OCI-LY1 (cell line): ENCODE measurements at regions not wholly inside any gene's neighbourhood (a gene's known extent, or its start where the extent isn't known, plus 50 kb on each side); places are given as distances from the start of the nearest gene placed in this dataset.

Experiments used
- H2AFZ ChIP-seq: fragments of 200-600 bp; sonication (generic), shearing (Covaris generic); 2 replicates; pipeline ENCODE4 v1.6.0; 2014; ENCODE audit warnings: antibody characterized with exemption, mild to moderate bottlenecking, low read length
- H3F3A ChIP-seq: fragments of 200-600 bp; sonication (generic), shearing (Covaris generic); 2 replicates; pipeline ENCODE4 v1.6.0; 2014; ENCODE audit warnings: mild to moderate bottlenecking, antibody characterized with exemption, low read length, moderate library complexity; ENCODE audit not compliant: insufficient read depth
- H3K27ac ChIP-seq: fragments of 200-600 bp; sonication (generic); 2 replicates; pipeline ENCODE4 v1.5.1; 2014; ENCODE audit warnings: low read length, mixed run types, mild to moderate bottlenecking, low read depth; ENCODE audit not compliant: poor library complexity, severe bottlenecking
- H3K27me3 ChIP-seq: fragments of 200-600 bp; sonication (generic); 2 replicates; pipeline ENCODE4 v1.6.0; 2014; ENCODE audit warnings: antibody characterized with exemption, mild to moderate bottlenecking, low read length, moderate library complexity; ENCODE audit not compliant: insufficient read depth
- H3K36me3 ChIP-seq: fragments of 200-600 bp; sonication (generic); 2 replicates; pipeline ENCODE4 v1.6.1; 2014; ENCODE audit warnings: mild to moderate bottlenecking, antibody characterized with exemption, low read length, moderate library complexity, mixed read lengths; ENCODE audit not compliant: insufficient read depth
- H3K4me1 ChIP-seq: fragments of 200-600 bp; sonication (generic); 2 replicates; pipeline ENCODE4 v1.5.1; 2014; ENCODE audit warnings: mild to moderate bottlenecking, low read length, moderate library complexity; ENCODE audit not compliant: insufficient read depth, severe bottlenecking
- H3K4me2 ChIP-seq: fragments of 200-600 bp; sonication (generic), shearing (Covaris generic); 2 replicates; pipeline ENCODE4 v1.6.1; 2014; ENCODE audit warnings: low read length
- H3K4me3 ChIP-seq: fragments of 200-600 bp; sonication (generic); 2 replicates; pipeline ENCODE4 v1.5.1; 2014; ENCODE audit warnings: low read length, low read depth, mild to moderate bottlenecking, mixed read lengths; ENCODE audit not compliant: poor library complexity, severe bottlenecking
- H3K79me2 ChIP-seq: fragments of 200-600 bp; shearing (Covaris generic); 2 replicates; pipeline ENCODE4 v1.6.1; 2016; ENCODE audit warnings: mixed run types, low read length, mixed read lengths; ENCODE audit not compliant: insufficient read depth
- H3K9ac ChIP-seq: fragments of 200-600 bp; sonication (generic), shearing (Covaris generic); 2 replicates; pipeline ENCODE4 v1.6.1; 2014; ENCODE audit warnings: mild to moderate bottlenecking, low read length, mixed read lengths
- H3K9me2 ChIP-seq: fragments of 200-600 bp; sonication (generic), shearing (Covaris generic); 2 replicates; pipeline ENCODE4 v1.6.1; 2014; ENCODE audit warnings: low read depth, mild to moderate bottlenecking, low read length, mixed read lengths
- H3K9me3 ChIP-seq: fragments of 200-600 bp; shearing (Covaris generic); 2 replicates; pipeline ENCODE4 v1.6.1; 2014; ENCODE audit warnings: low read length, mixed read lengths
- H4K20me1 ChIP-seq: fragments of 200-600 bp; sonication (generic), shearing (Covaris generic); 2 replicates; pipeline ENCODE4 v1.6.0; 2016; ENCODE audit warnings: mild to moderate bottlenecking, low read length; ENCODE audit not compliant: insufficient read depth
- EZH2 ChIP-seq: fragments of 200-600 bp; sonication (generic), shearing (Covaris generic); IDR thresholded peaks from 2 replicates; pipeline ENCODE4 v1.8.0; 2017; ENCODE audit warnings: borderline replicate concordance, mixed run types, mild to moderate bottlenecking, antibody characterized with exemption, low read length, moderate library complexity, mixed read lengths
- TF ChIP-seq, protein P1 (sequence below): fragments of 200-600 bp; sonication (generic), shearing (Covaris generic); IDR thresholded peaks from 2 replicates; pipeline ENCODE4 v1.5.1; 2017; ENCODE audit warnings: mild to moderate bottlenecking, antibody characterized with exemption, low read length, moderate library complexity, mixed read lengths

DNA sequence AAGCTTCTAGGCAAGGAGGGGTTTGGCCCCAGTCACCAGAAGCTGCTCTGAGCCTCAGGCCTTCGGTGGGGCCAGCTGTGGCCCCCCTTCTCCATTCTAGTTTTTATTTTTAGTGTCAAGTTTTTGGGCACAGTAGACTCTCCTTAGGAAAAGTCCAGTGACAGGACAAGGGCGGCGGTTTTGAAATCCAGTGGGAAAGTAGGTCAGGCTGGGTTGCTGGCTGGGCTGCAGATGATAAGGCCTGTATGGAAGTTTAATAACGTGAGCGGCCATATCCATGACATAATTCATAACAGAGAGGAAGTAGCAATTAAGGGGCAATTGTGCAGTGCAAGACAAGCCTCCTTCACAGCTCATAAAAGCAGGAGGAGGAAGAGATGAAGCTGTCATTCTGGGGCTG, 87.1 kb upstream of the ZNF716 start:
- no peaks in the 10 kb centered on the region; the same call in 1 of the 2 replicates for H3K9me3 ChIP-seq
- TF ChIP-seq, protein P1, sequence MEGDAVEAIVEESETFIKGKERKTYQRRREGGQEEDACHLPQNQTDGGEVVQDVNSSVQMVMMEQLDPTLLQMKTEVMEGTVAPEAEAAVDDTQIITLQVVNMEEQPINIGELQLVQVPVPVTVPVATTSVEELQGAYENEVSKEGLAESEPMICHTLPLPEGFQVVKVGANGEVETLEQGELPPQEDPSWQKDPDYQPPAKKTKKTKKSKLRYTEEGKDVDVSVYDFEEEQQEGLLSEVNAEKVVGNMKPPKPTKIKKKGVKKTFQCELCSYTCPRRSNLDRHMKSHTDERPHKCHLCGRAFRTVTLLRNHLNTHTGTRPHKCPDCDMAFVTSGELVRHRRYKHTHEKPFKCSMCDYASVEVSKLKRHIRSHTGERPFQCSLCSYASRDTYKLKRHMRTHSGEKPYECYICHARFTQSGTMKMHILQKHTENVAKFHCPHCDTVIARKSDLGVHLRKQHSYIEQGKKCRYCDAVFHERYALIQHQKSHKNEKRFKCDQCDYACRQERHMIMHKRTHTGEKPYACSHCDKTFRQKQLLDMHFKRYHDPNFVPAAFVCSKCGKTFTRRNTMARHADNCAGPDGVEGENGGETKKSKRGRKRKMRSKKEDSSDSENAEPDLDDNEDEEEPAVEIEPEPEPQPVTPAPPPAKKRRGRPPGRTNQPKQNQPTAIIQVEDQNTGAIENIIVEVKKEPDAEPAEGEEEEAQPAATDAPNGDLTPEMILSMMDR = no peak
- TF ChIP-seq EZH2 = no peak

DNA sequence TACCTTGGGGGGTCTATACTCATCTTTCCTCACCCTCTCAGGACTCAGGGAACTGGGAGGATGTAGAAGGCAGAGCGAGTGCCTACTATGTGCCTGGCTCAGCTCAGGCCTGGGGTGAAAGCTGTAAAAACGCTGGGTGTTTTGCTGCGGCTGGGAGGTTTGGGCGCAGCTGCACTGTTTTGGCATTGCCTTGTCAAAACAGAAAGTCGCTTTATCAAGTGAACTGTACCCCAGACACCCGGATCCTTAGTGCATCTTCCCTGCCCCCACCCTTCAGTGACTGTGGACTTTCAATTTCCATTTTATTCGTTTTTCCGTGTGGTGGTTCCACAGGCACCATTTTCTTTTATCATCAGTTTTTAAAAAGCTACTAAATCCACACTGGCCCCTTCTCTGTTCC, 86.7 kb upstream of the ZNF716 start:
- H3K4me3 ChIP-seq = no peak overlapping the region
- no peak overlapping the region for H3K9ac ChIP-seq
- H3K9me2 ChIP-seq = no peaks in the 10 kb centered on the region
- H3F3A ChIP-seq = no peaks in the 10 kb centered on the region
- TF ChIP-seq EZH2 = no peak
- TF ChIP-seq, protein P1 = no peak
- no peak overlapping the region for H3K27ac ChIP-seq
- H3K4me1 ChIP-seq = no peaks in the 10 kb centered on the region
- H3K27me3 ChIP-seq = no peaks in the 10 kb centered on the region
- no peak overlapping the region for H2AFZ ChIP-seq
- no peaks in the 10 kb centered on the region for H3K36me3 ChIP-seq
- H3K9me3 ChIP-seq = no peaks in the 10 kb centered on the region; the same call in 1 of the 2 replicates
- no peaks in the 10 kb centered on the region for H4K20me1 ChIP-seq
- no peaks in the 10 kb centered on the region for H3K79me2 ChIP-seq
- no peak overlapping the region for H3K4me2 ChIP-seq

More for the DNA sequence above, 87.1 kb upstream of the ZNF716 start:
- no peaks in the 10 kb centered on the region for H3K79me2 ChIP-seq
- no peak overlapping the region for H3K9ac ChIP-seq
- H3K36me3 ChIP-seq = no peaks in the 10 kb centered on the region
- H3K4me1 ChIP-seq = no peaks in the 10 kb centered on the region
- H3K4me3 ChIP-seq = no peak overlapping the region
- H3K27ac ChIP-seq = no peak overlapping the region
- no peaks in the 10 kb centered on the region for H3K9me2 ChIP-seq
- no peak overlapping the region for H3K4me2 ChIP-seq
- H3F3A ChIP-seq = no peaks in the 10 kb centered on the region
- no peak overlapping the region for H2AFZ ChIP-seq
- no peaks in the 10 kb centered on the region for H3K27me3 ChIP-seq
- no peaks in the 10 kb centered on the region for H4K20me1 ChIP-seq

DNA sequence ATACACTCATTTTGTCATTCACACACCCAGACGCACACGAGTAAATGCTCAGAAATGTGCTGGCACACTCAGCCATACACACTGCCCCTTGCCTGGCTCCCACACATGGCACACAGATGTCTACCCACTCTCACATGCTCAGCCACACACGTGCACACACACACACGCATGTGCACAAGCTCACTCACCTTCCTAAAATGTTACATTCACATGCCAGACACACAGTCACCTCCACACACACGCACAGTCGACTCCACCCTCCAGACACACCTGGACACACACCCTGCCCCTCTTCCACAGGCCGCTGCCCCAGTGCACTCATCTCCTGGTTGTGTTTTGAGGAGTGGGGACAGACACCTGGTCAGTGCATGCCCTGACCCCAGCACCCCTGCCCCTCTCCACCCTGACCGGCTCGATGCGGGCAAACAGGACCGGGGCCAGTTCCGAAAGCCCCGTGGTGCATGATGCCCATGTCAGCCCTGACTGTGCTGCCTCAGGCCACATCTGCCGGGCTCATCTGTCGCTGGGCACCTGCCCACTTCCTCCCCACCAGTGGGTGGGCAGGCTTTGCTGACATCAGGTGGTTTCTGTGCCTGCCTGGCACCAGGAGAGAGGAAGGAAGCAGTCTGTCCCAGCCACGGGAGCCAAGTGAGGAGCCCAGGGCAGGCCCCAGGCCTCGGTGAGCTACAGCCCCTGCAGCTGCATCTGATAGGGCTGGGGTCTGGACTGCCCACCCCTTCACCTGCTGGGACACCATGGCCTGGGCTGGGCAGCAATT, 84.9 kb upstream of the ZNF716 start:
- no peaks in the 10 kb centered on the region for H3K36me3 ChIP-seq
- no peaks in the 10 kb centered on the region for H3K9me2 ChIP-seq
- no peaks in the 10 kb centered on the region for H3F3A ChIP-seq
- H2AFZ ChIP-seq = no peak overlapping the region
- no peaks in the 10 kb centered on the region for H3K4me1 ChIP-seq
- H3K4me3 ChIP-seq = no peak overlapping the region
- no peak overlapping the region for H3K4me2 ChIP-seq
- H3K9me3 ChIP-seq = no peaks in the 10 kb centered on the region; the same call in 1 of the 2 replicates
- no peaks in the 10 kb centered on the region for H3K79me2 ChIP-seq
- no peak overlapping the region for H3K27ac ChIP-seq
- TF ChIP-seq, protein P1 = no peak
- TF ChIP-seq EZH2 = no peak
- no peaks in the 10 kb centered on the region for H3K27me3 ChIP-seq
- no peak overlapping the region for H3K9ac ChIP-seq
- no peaks in the 10 kb centered on the region for H4K20me1 ChIP-seq
